ENCODE measurements at regions not wholly inside any gene's neighbourhood (a gene's known extent, or its start where the extent isn't known, plus 50 kb on each side); places are given as distances from the start of the nearest gene placed in this dataset.

GRCh38 chr10:43863270-43863669 is 214.6 kb upstream of the ZNF32 start:
- H3K27ac ChIP-seq: peak overlapping the region; percentile 38 to 70 (median 52)
- in situ Hi-C loops (cut with MboI; ENCODE audit: low pct_ligation_motif_present in 1 of 4, low pct_unique_long_range_greater_than_20kb in 1 of 4, low sequenced_read_pairs in 3 of 4): no loop called here

GRCh38 chr10:43862756-43863155 is 214.1 kb upstream of the ZNF32 start:
- no peak for DNase-seq
- H3K4me3 ChIP-seq: no peak overlapping the region
- no peaks in the 10 kb centered on the region for H3K27me3 ChIP-seq
- peak overlapping the region in 1 of 4 donors; percentile 70 for H3K27ac ChIP-seq
- H3K4me1 ChIP-seq: peaks cover 0 to 17% (median 12%) of the 10 kb centered on the region in 4 donors
- H3K9me3 ChIP-seq: no peaks in the 10 kb centered on the region
- WGBS, 2 donors (ENCODE audit: low coverage in 1 of 2): 84% methylated on average over 5 of the region's 5 CpGs; no CpG with 5 or more reads in 1 of the 2 donors
- TF ChIP-seq POLR2A (IDR thresholded peaks at IDR 0.05) (no peak), CTCF (IDR thresholded peaks at IDR 0.05) (no peak), EP300 (IDR thresholded peaks at IDR 0.05; ENCODE audit: low read depth) (no peak), POLR2AphosphoS5 (IDR thresholded peaks at IDR 0.05) (no peak)
- in situ Hi-C loops (cut with MboI; ENCODE audit: low pct_ligation_motif_present in 1 of 4, low pct_unique_long_range_greater_than_20kb in 1 of 4, low sequenced_read_pairs in 3 of 4) (no loop called here), intact Hi-C loops (cut with DNase I; ENCODE audit: low total_unique reads) (no loop called here)
- H3K36me3 ChIP-seq: no peaks in the 10 kb centered on the region

More at GRCh38 chr10:43863270-43863669, 214.6 kb upstream of the ZNF32 start:
- DNase-seq: no peak
- Histone ChIP-seq H3K4me1 (peaks cover 0 to 17% (median 12%) of the 10 kb centered on the region in 4 donors), H3K36me3 (no peaks in the 10 kb centered on the region), H3K9me3 (no peaks in the 10 kb centered on the region), H3K4me3 (no peak overlapping the region), H3K27me3 (no peaks in the 10 kb centered on the region)
- intact Hi-C loops (cut with DNase I; ENCODE audit: low total_unique reads): no loop called here
- whole genome bisulfite sequencing, 2 donors (ENCODE audit: low coverage in 1 of 2): 91 to 100% methylated on average over 1 to 9 of the region's 9 CpGs
- TF ChIP-seq POLR2AphosphoS5 (IDR thresholded peaks at IDR 0.05) (no peak), EP300 (IDR thresholded peaks at IDR 0.05; ENCODE audit: low read depth) (no peak), CTCF (IDR thresholded peaks at IDR 0.05) (no peak), POLR2A (IDR thresholded peaks at IDR 0.05) (no peak)

GRCh38 chr10:43861966-43862751 is 213.5 kb upstream of the ZNF32 start:
- no peak overlapping the region for H3K27ac ChIP-seq
- 35 to 48% methylated on average over 3 of the region's 3 CpGs for WGBS, 2 donors (ENCODE audit: low coverage in 1 of 2)
- no peaks in the 10 kb centered on the region for H3K27me3 ChIP-seq
- in situ Hi-C loops (cut with MboI; ENCODE audit: low pct_ligation_motif_present in 1 of 4, low pct_unique_long_range_greater_than_20kb in 1 of 4, low sequenced_read_pairs in 3 of 4): no loop called here
- H3K9me3 ChIP-seq: no peaks in the 10 kb centered on the region
- H3K4me1 ChIP-seq: peaks cover 0 to 17% (median 12%) of the 10 kb centered on the region in 4 donors
- intact Hi-C loops (cut with DNase I; ENCODE audit: low total_unique reads): no loop called here
- H3K4me3 ChIP-seq: no peak overlapping the region
- no peak for DNase-seq
- H3K36me3 ChIP-seq: no peaks in the 10 kb centered on the region
- TF ChIP-seq CTCF (IDR thresholded peaks at IDR 0.05) (no peak), EP300 (IDR thresholded peaks at IDR 0.05; ENCODE audit: low read depth) (no peak), POLR2A (IDR thresholded peaks at IDR 0.05) (no peak), POLR2AphosphoS5 (IDR thresholded peaks at IDR 0.05) (peak in 1 of 3 donors; percentile 15)

GRCh38 chr10:43859016-43859525 is 210.4 kb upstream of the ZNF32 start:
- no peak overlapping the region for H3K27ac ChIP-seq
- TF ChIP-seq CTCF (IDR thresholded peaks at IDR 0.05): no peak
- TF ChIP-seq POLR2A (IDR thresholded peaks at IDR 0.05): no peak
- no peak for TF ChIP-seq POLR2AphosphoS5 (IDR thresholded peaks at IDR 0.05)
- TF ChIP-seq EP300 (IDR thresholded peaks at IDR 0.05; ENCODE audit: low read depth): no peak
- H3K9me3 ChIP-seq: no peaks in the 10 kb centered on the region
- intact Hi-C loops (cut with DNase I; ENCODE audit: low total_unique reads) (no loop called here), in situ Hi-C loops (cut with MboI; ENCODE audit: low pct_ligation_motif_present in 1 of 4, low pct_unique_long_range_greater_than_20kb in 1 of 4, low sequenced_read_pairs in 3 of 4) (no loop called here)
- no peak overlapping the region for H3K4me3 ChIP-seq
- WGBS, 2 donors (ENCODE audit: low coverage in 1 of 2): 87 to 91% methylated on average over 3 to 6 of the region's 6 CpGs
- no peaks in the 10 kb centered on the region for H3K27me3 ChIP-seq
- H3K36me3 ChIP-seq: no peaks in the 10 kb centered on the region
- DNase-seq: no peak
- H3K4me1 ChIP-seq: peaks cover 0 to 9% (median 7%) of the 10 kb centered on the region in 4 donors

All from transverse colon (tissue), 4 donors.